Left renal cortex interstitium (tissue), 4 donors: ENCODE measurements at regions not wholly inside any gene's neighbourhood (a gene's known extent, or its start where the extent isn't known, plus 50 kb on each side); places are given as distances from the start of the nearest gene placed in this dataset.
"Not testable (repeated sequence)": the region's sequence is repeated elsewhere in the genome, so short reads cannot be mapped to it uniquely, and the experiment has no call there.

Experiments
- DNase-seq, 4 donors: peaks; one replicate each; pipeline ENCODE4 v3.0.0-alpha.2; 2013; ENCODE audit warnings: low read depth in 4 of 4, low spot score in 2 of 4, missing footprints in 1 of 4

GRCh38 chr16:52740766-52741165 is 193.8 kb upstream of the TOX3 start:
- DNase-seq, result no peak

GRCh38 chr16:52740333-52740732 is 193.4 kb upstream of the TOX3 start:
- DNase-seq, result no peak

GRCh38 chr16:52738992-52739391 is 192.0 kb upstream of the TOX3 start:
- DNase-seq, result not testable (repeated sequence)

DNA sequence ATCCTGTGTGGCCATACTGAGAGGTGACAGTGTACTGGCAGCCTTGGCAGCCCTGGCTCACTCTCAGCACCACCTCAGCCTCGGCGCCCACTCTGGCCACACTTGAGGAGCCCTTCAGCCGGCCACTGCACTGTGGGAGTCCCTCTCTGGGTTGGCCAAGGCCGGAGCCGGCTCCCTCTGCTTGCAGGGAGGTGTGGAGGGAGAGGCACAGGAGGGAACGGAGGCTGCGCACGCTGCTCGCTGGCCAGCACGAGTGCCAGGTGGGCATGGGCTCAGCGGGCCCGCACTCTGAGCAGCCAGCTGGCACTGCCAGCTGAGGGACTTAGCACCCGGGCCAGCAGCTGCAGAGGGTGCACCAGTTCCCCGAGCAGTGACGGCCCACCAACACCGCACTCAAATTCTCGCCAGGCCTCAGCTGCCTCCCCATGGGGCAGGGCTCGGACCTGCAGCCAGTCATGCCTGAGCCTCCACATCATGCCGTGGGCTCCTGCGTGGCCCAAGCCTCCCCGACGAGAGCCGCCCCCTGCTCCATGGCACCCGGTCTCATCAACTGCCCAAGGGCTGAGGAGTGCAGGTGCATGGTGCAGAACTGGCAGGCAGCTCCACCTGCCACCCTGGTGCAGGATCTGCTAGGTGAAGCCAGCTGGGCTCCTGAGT is 184.4 kb upstream of the TOX3 start:
- no peak for DNase-seq

- DNase-seq, result no peak
These were observed 182.8 kb upstream of the TOX3 start for GRCh38 chr16:52729731-52730130.

- DNase-seq, result no peak
These were observed 180.9 kb upstream of the TOX3 start for GRCh38 chr16:52727849-52728248.

DNA sequence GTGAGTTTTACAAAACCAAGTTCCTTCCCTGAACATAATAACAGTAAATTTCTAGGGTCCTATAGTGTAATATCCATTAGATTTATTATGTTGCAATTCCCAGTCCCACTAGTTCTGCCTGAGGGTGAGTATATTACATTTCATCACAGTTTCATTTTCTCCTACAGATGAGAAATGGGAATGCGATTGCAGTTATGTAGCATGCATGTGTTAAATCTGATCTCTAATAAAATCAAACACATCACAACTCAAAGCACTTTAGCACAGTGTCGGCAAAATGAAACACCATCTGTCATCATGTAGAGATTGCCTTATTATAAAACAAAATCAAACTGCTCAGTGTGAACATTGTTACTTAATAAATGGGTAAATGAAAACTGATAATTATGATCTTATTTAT is 180.5 kb upstream of the TOX3 start:
- no peak for DNase-seq

GRCh38 chr16:52725461-52725860 is 178.5 kb upstream of the TOX3 start:
- no peak for DNase-seq

- DNase-seq, result no peak
These were observed 178.1 kb upstream of the TOX3 start for GRCh38 chr16:52725043-52725442.

- peak; percentile 11 to 25 (median 16) for DNase-seq
These were observed 174.4 kb upstream of the TOX3 start for GRCh38 chr16:52721331-52721730.

DNA sequence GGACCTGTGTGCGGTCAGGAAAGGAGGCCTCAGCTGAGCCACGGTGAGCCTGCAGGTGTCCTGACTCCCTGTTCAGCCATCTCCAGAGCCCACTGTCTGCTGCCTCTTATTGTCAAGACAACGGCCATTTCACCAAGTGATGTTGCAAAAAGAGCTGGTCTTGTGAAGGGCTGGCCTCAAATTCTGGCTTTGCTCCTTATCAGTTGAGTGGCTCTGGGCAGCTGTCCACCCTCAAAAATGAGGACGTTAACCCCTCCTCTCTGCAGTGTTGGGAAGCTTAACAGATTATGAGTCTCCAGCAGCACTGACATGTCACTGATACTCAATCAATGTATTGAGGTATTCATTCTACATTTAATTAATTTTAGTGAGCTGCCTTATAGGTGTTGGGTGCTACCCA is 171.1 kb upstream of the TOX3 start:
- DNase-seq, result no peak

GRCh38 chr16:52713740-52714139 is 166.8 kb upstream of the TOX3 start:
- no peak for DNase-seq

GRCh38 chr16:52709306-52709705 is 162.4 kb upstream of the TOX3 start:
- no peak for DNase-seq

GRCh38 chr16:52708476-52708875 is 161.5 kb upstream of the TOX3 start:
- no peak for DNase-seq

- no peak for DNase-seq
These were observed 160.9 kb upstream of the TOX3 start for GRCh38 chr16:52707676-52708337.

- no peak for DNase-seq
These were observed 158.2 kb upstream of the TOX3 start for GRCh38 chr16:52705122-52705521.

GRCh38 chr16:52697971-52698370 is 151.0 kb upstream of the TOX3 start:
- DNase-seq, result no peak

GRCh38 chr16:52696126-52696525 is 149.2 kb upstream of the TOX3 start:
- no peak for DNase-seq

GRCh38 chr16:52690468-52690867 is 143.5 kb upstream of the TOX3 start:
- no peak for DNase-seq

DNA sequence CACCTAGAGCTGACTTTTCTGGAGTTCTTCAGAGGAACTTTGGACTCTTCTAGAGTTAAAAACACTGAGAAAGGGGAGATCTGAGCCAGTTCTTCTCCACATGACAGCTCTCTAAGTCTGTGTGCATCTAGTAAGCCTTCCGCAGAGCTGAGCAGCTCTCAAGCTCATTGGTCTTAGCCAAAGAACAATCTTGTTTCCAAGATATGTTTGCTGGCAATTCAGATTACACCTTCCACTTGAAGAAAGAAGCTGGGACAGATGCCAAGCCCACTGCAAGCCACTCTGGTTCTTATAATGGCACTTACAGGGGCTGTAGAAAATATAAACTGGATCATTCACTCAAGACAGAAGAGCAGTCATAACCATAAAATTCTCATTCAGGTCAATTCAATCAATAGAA is 134.1 kb upstream of the TOX3 start:
- no peak for DNase-seq

DNA sequence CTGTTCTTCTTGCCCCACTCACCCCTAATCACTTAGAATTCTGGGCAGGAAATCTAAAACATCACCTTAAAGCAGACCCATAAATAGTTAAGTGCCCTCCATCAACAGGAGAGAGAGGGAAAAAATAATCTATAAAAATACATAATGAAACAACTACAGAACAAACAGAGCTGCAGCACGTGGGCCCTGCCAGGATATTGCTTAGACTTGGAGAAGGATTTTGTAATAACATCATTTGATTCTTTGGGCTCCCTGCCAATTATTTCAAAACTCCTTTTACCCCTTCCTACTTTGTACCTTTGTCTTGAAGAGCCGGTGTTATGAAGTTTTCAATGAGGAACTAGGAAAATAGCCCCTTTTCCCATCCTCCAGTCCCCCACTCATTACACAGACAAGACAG is 130.6 kb upstream of the TOX3 start:
- no peak for DNase-seq

- DNase-seq, result no peak
These were observed 130.0 kb upstream of the TOX3 start for GRCh38 chr16:52676959-52677358.

GRCh38 chr16:52671590-52671989 is 124.6 kb upstream of the TOX3 start:
- no peak for DNase-seq
